NCI-H187 (cell line): ENCODE measurements at regions not wholly inside any gene's neighbourhood (a gene's known extent, or its start where the extent isn't known, plus 50 kb on each side); places are given as distances from the start of the nearest gene placed in this dataset.
A peak's percentile ranks its signal among the peaks of the same experiment; 100 is the strongest.

Experiments used
- DNase-seq, 2 experiments: peaks; one replicate each; lab custom pipeline; 2025; lab: John Stamatoyannopoulos, UW

DNA sequence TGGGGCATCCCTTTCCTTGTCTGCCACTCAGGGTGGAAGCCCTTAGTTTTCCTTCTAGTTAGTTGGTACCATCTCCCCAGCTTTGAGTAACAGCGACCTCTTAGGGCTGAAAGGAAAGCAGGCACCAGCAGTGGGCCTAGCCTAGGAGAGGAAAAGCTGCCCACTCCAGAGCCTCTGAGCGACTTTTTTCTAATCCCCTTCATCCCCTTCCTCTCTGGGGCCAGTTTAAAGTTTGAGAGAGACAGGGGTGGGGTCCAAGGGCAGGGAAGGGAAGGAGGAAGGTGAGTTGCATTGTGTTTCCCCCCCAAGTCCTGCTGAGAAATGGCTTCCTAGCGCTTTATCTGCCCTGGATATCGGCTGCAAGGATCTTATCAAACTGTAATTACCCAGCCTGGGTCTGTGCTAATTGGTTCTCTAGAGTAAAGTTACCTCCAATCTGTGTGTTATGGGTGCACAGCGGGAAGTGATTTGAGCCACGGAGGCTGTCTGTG is 573.9 kb upstream of the CADM1 start:
- DNase-seq = no peak

GRCh38 chr11:116077092-116077491 is 572.9 kb upstream of the CADM1 start:
- DNase-seq = no peak

DNA sequence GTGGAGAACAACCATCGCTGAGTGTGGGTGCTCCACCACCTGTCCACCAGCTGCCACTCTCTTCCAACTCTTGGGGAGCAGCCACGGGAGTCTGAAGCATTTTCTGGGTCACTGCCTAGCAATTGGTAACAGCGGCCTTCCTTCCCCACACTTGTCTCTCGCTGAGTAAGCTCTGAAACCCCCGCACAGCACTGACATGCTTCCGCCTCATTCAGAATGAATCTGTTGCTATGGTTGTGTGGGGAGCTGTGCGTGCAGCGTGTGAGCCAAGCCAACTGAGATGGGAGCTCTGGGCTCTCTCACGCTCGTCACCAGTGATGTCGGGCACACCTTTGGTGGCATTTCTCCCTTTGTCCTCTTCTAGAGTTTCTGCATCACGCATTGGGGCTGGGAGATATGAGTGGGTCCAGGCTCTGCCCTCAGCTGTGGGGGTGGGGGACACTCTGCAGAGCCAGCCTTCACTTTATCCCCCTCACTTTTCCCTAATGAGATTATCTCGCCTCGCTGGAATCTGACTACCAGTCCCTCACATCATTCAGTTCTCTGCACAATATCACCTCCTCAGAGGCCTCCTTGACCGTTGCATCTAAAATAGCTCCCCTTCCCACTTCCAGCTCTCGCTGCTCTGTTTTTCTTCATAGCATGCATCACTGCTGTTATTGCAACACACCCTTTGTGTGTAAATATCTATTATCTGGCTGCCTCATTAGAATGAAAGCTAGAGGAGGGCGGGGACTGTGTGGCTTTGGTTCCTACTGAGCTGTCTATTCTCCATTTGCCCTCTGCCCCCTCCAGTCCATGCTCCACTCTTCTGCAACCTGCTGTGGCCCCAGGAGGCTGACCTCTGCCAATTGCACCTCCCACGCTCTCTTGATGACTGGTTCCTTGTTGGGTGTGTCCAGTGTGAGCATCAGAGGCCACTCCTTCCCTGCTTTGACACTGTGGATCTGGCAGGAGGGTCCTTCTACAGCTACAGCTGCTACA is 569.9 kb upstream of the CADM1 start:
- no peak for DNase-seq

DNA sequence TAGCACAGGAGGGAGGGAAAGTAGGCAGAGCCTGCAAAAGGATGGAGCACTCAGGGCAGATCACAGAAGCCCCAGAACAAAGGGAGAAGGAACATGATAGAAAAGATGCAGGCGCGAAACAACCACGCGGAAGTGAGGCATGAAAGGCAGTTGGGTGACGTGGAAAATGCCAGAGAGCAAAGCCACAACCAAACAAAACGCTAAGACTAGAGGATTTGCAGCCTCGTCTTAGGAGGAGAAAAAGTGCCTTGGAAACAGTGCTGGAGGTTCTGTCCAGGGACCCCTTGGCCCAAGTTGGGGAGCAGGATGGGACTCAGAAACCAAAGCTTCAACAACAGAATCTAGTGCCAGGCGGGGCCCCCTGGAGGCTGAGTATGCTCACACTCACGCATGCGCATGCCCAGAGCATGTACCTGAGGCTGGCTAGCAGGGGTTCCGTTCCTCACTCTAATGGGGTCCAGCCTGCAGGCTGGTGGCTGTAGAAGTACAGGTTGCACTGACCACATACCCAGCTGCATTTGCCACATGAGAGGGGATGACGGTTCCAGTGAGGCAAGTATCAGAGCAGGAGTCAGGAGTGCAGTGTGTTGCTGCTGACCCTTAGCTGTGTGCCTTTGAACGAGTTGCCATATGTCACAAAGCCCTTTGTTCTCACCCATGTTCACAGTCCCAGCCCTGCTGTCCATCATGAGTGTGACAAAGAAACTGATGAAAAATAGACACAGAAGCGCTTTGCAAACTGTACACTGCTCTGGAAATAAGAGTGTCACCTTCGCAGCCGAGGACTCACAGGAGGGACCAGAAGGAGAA is 568.6 kb upstream of the CADM1 start:
- no peak for DNase-seq

DNA sequence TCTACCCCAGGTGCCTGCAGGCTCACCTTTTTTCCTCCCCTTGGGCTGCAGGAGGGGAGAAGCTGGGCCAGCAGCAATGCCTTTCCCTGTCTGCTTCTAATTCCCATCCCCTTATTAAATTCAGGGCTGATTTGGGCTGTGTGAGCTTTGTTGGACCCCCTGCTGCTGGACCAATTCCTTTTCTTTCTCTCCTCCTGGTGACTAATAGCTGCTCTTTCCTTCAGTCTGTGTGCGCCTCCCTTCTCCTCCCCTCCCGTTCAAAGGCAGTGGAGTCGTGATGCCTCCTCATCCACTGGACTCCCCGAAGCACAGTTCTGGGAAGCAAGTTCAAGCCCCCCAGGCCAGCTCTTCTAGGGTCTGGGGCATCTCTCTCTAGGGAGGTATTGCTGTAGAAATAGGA is 567.9 kb upstream of the CADM1 start:
- DNase-seq = no peak

GRCh38 chr11:116071241-116071640 is 567.0 kb upstream of the CADM1 start:
- no peak for DNase-seq

GRCh38 chr11:116070520-116070919 is 566.3 kb upstream of the CADM1 start:
- no peak for DNase-seq

DNA sequence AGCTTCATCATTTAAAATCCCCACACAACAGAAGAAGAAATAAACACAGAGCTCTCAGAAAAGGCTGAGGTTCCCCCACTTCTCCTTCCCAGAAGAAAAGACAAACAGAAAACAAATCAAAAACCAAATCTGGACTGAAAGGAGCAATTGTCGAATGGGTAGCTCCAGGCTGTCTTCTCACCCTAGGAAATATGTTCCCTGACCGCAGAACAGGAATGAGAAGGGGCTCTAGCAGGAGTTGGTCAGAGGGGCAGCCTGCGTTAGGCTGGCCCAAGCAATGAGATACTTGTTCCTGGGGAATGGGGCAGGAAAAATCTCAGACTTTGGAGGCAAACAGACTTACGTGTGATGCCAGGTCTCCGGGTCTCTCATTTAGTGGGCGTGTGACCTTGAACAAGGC is 562.6 kb upstream of the CADM1 start:
- no peak for DNase-seq

- no peak for DNase-seq
Observed at GRCh38 chr11:116065986-116066385, 561.8 kb upstream of the CADM1 start.

DNA sequence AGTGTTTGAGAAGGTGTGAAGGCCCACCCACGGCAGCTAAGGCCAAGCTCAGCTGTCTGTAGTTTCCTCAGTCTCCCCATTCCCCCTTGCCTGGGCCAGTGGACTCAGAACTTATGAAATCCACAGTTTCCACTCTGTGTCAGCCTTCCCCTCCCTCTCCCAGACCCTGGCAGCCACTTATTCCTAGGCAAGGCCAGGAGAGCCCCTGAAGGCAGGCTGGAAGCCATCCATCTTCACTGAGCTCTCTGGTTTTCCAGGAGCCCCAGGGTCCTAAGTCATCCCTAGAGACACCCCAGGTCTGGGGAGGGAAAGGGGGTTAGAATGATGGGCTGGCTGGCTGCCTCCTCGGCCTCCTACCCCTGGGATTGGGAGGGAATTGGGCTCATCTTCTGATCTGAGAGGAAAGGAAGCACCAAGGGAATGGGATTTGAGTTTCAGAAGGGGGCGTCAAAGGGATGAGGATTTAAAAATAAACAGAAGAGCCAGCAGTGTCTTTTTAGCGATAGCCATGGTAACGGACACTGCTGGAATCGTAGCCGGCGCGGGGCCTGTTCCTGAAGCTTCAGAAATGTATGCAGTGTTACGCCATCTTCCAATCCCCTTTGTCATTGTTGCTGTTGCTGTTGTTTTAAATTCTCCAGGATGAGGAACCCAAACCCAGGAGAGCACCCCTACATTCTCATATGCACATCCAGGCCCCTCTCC is 561.1 kb upstream of the CADM1 start:
- no peak for DNase-seq

GRCh38 chr11:116062490-116063171 is 558.4 kb upstream of the CADM1 start:
- DNase-seq = peak; percentile 34 to 76

GRCh38 chr11:116062129-116062489 is 557.9 kb upstream of the CADM1 start:
- DNase-seq = no peak

GRCh38 chr11:116061322-116061721 is 557.1 kb upstream of the CADM1 start:
- no peak for DNase-seq

DNA sequence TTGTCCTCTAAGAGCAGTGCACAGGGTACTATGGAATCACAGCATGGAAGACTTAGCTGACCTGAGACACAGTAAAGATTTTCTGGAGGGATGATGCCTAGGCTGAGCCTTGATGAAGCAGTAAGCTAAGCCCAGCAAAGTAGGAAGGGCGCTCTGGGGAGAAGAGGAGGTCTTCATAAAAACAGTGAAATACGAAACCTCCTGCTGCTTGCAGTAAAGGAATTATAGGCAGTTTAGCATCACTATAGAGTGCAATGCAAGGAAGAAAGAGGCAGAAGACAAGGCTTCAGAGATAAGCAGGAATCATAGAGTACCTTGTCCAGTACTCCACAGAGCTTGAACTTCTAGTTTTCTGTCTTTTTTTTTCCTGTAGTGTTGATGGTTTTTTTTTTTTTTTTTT is 555.7 kb upstream of the CADM1 start:
- DNase-seq = no peak

DNA sequence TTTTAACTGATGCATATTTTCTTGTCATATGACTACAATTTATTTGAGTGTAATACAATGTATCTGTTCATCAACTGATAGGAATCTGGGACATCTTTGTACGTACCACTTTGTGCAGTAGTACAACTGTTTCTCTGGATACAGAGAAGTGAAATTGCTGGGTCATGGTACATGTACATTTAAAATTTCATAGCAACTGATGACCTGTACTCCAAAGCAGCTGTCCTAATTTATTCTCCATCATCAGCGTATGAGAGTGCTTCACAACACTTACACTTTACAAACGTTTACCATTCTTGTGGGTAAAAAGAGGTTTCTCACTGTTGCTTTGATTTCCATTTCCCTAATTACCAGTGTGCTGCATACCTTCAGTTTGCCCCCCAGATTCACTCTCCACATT is 552.8 kb upstream of the CADM1 start:
- DNase-seq = no peak

- DNase-seq = no peak
Observed at GRCh38 chr11:116055064-116055463, 550.8 kb upstream of the CADM1 start.

DNA sequence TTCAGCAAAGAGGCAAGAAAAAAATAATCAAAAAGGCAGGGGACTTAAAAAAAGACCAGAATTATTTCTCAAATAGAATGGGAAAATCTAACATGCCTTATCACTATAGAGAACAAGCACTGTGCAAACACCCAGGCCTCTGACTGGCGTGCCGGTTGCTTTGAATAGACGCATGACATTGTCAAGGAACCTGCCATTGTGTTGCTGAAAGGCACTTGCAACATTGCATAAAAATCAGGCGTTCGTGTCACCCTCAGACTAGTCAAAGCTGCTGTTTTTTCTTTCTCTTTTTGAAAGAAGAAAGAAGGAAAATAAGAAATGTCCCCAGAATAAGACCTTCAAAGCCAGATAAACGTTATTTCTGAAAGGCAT is 549.3 kb upstream of the CADM1 start:
- DNase-seq = no peak

GRCh38 chr11:116052603-116053547 is 548.7 kb upstream of the CADM1 start:
- DNase-seq = no peak

DNA sequence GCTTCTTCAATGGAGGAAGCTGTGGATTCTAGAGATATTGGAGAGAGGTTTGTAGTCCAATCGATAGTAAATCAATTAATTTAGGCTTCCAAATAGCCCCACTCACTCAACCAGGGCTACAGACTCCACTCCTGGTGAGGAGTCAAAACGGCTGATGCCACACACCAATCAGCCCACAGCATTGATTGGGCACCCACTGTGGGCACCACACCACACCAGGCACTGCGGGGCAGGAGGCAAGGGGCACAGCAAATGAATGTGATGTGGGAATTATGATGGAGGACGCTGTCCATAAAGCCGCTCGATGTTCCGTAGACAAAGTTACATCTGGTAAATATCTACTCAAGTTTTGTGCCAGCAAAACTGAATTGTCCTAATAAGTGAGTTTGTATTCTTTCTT is 547.3 kb upstream of the CADM1 start:
- no peak for DNase-seq

GRCh38 chr11:116049383-116049782 is 545.2 kb upstream of the CADM1 start:
- DNase-seq = no peak

GRCh38 chr11:116046127-116046526 is 541.9 kb upstream of the CADM1 start:
- DNase-seq = no peak
